DOHH2 (cell line): ENCODE measurements at regions not wholly inside any gene's neighbourhood (a gene's known extent, or its start where the extent isn't known, plus 50 kb on each side); places are given as distances from the start of the nearest gene placed in this dataset.
"Not testable (repeated sequence)": the region's sequence is repeated elsewhere in the genome, so short reads cannot be mapped to it uniquely, and the experiment has no call there.

Source experiments
- CTCF ChIP-seq: fragments of 200-600 bp; sonication (generic); IDR thresholded peaks from one replicate; pipeline ENCODE4 v1.5.1; 2014; ENCODE audit warnings: antibody characterized with exemption, mild to moderate bottlenecking, low read depth, low read length; ENCODE audit not compliant: poor library complexity, severe bottlenecking
- EZH2phosphoT487 ChIP-seq: fragments of 200-600 bp; sonication (generic); IDR thresholded peaks from 2 replicates; pipeline ENCODE4 v1.6.1; 2017; ENCODE audit warnings: borderline replicate concordance, mild to moderate bottlenecking, antibody characterized with exemption, low read length, moderate library complexity, mixed read lengths

- not testable (repeated sequence) for TF ChIP-seq CTCF, EZH2phosphoT487
Measured at GRCh38 chr12:131205275-131205933, 251.7 kb downstream of the ADGRD1 start.
